ENCODE measurements at regions not wholly inside any gene's neighbourhood (a gene's known extent, or its start where the extent isn't known, plus 50 kb on each side); places are given as distances from the start of the nearest gene placed in this dataset.

DNA sequence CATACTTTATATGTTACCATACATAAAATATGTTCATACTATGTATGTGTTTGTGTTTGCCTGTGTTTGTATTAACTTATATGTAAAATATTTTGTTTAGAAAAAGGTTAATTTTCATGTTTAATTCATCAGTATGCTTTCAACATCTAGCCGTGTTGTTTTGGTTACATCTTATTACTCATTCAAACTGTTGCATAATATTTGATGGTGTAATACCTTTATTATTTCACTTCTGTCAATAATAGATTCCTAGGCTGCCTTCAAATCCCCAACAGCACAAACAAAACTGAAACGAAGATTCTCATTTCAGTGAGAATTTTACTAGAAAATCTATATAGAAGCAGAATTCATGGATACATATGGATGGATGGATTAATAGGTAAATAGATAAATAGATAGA lies 462.3 kb upstream of the ADGRL3 start:
- no peak for FAIRE-seq
- no peak for DNase-seq (ENCODE audit: low spot score)

DNA sequence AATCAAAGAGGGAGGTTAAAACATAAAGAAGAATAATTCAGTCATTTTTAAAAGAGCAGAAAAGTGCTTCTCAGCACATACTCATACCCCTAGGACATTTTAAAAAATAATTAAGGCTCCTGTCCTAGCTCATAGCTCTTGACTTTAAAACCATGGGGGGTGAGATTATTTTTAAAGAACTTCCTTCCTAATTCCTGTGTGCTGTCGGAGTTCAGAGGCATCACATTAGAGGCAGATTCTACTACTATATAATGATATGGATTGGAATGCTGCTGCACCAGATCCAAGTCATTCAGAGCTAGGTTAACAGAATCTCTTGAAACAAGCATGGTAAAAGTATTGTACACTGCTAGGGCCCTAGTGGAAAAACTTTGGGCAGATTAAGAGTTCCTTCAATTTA lies 456.5 kb upstream of the ADGRL3 start:
- DNase-seq (ENCODE audit: low spot score) (no peak), FAIRE-seq (no peak)

DNA sequence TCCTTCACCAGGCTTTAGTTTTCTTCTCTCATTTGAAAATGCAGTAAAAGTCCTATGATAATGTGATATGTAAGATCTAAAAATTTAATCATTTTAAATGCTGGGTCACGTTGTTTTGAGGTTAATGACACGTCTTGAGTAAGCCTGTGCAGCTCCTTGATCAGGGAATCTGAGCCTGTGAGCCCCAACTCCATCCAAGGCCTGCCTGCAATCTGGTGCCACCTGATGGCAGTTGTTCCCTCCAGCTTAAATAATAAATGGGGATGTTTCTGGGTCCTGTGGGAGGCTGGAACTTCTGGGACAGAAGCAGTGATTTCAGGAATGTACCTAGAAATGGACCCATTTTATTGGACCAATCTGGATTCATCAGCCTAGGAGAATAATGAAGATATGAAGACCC lies 455.4 kb upstream of the ADGRL3 start:
- DNase-seq (ENCODE audit: low spot score): no peak

DNA sequence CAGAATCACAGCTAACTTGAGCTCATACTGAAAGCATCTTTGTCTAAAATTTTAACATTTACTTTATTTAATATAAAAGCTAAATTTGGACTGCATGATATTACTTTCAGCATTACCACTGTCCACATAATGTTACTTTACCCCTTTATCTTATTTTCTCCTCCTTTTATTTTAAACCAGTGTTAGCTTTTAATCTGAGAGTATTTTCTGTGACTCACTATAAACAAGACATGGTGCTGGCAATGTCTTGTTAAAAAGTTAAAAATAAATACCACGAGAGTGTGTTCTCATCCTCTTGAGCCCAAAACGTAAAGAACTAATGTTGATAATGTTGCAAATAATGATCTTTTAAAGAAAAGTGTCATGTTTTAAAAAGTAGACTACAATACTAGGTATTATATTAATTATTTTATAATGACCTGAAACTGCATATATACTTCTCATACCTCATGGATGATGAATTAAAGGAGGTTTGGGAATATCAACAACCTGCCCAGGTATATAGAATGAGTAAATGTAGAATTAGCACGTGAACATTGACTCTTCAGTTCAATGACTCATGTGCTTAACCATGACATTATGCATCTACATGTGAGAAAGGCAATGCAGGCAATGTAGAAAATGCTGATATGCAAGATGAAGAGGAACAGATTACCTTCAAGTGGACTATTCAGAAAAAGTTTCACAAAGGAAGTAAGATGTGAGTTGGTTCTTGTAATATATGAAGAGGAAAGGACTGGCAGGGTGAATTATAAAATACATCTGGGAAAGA lies 454.1 kb upstream of the ADGRL3 start:
- DNase-seq (ENCODE audit: low spot score) (no peak), FAIRE-seq (no peak)

More for the DNA sequence above, 455.4 kb upstream of the ADGRL3 start:
- no peak for FAIRE-seq

DNA sequence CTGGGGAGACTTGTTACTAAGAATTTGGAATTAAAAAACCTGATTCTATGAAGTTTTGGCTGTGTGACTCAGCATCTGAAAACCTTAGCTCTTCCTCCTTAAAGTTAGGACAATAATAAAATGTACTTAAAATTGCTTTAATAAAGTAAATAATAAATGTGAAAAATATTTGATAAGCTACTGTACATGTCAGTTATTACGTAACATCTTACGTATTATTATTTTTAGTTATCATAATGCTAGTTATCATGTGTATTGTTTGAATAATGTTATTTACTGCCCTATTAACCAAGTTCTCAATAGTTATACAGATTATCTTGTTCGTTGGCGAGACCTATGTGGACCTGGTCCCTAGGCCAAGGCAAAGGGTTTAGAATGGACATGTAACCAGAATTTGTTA lies 449.2 kb upstream of the ADGRL3 start:
- DNase-seq (ENCODE audit: low spot score): no peak
- no peak for FAIRE-seq

DNA sequence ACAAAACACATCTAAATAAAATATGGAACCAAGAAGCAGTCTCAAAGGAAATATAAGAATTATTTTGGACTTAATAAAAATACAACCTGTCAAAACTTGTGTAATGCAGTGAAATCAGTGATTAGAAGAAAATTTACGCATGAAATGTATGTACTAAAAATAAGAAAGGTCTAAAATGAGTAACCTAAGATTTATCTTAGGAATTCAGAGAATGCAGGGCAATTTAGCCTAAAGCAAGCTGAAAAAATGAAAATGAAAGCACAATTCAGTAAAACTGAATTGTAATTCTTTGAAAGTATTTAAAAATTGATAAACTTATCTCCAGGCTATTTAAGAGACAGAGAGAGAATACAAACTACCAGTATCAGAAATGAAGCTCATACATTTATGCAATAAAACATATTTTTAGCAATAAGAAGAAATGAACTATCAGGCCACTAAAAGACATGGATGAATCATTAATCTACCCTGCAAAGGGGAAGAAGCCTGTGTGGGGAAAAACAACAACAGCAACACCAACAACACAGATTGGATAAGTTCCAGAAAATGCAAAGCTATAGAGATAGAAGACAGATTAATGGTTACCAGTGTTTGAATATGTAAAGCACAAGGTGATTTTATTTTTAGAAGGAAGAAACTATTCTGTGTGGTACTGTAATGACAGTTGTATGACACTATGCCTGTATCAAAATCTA lies 442.0 kb upstream of the ADGRL3 start:
- FAIRE-seq: no peak
- DNase-seq (ENCODE audit: low spot score): no peak

DNA sequence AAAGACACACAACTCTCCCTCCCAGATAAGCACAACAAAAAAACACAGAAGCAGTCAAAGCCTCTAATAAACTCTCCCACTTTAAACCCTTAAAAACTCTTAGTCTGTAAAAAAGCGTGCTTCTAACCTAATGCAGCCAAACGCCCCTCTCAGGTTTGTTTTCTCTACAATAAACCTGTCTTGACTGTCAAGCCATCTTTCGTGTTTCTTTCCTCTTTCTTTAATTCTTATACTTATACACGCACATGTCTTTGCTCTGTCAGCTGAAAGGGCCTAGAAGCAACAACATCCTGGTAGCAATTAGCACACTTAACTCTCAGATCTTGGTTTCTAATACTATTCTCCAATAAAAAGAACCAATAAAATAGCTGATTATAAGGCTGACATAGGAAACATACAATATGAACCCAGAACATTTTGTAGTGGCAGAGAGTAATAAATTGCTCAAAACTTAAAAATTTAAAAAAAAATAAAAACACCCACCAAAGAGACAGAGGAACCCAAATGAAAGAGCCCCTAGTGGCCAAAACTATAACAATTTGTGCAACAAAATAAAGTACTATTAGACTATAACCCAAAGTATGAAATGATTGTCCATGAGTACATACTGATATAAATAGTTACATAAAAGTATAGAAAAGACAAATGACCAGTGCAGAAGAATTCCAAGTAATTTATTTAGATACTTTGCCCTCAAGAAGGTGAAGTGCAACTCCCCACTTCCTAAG lies 440.4 kb upstream of the ADGRL3 start:
- no peak for FAIRE-seq
- DNase-seq (ENCODE audit: low spot score): no peak

DNA sequence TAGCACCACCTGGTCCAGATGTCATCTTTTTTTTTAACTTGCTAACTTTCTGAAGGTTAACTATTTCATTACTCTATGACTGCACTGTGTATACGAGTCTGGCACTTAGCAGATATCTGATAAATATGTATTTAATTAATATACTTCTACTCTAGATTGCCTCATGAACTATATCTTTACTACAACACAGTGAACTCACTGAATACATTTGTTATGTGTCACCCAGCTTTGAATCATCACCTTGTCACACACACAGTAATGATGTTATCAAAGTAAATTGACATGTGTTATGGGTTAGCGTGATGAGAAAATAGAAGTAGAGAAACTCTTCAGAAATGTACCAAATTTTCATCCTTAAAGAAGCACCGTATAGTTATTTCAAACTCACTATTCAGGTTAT lies 419.3 kb upstream of the ADGRL3 start:
- FAIRE-seq (no peak), DNase-seq (ENCODE audit: low spot score) (no peak)

DNA sequence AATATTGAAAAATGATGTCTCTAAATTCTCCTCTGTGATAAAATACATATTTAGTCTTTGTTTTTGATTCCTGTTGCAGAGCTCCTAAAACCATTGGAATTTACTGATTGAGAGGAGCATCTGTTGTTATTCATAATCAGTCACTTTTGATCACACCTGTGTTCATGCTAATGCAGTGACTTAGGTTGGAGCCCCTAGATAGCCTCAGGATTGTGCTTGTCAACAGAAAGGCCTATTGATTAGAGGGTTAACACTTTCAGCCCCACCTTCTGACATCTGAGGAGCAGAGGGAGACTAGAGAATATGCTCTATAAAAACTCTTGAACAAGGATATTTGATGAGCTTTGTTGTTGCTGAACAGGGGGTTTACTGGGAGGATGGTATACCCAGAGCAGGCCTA lies 409.5 kb upstream of the ADGRL3 start:
- FAIRE-seq: no peak
- DNase-seq (ENCODE audit: low spot score): no peak

DNA sequence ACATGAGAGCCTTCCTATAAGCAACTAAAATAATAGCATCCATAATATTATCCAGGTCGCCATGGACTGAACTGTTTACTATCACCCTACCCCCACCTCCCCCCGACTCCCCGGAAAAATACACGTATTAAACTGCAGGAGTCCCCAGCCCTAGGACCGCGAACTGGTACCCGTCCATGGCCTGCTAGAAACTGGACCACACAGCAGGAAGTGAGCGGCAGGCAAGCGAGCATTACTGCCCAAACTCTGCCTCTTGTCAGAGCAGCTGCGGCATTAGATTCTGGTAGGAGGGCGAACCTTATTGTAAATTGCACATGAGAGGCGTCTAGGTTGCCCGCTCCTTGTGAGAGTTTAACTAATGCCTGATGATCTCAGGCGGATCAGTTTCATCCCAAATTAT lies 405.8 kb upstream of the ADGRL3 start:
- FAIRE-seq: no peak
- no peak for DNase-seq (ENCODE audit: low spot score)

DNA sequence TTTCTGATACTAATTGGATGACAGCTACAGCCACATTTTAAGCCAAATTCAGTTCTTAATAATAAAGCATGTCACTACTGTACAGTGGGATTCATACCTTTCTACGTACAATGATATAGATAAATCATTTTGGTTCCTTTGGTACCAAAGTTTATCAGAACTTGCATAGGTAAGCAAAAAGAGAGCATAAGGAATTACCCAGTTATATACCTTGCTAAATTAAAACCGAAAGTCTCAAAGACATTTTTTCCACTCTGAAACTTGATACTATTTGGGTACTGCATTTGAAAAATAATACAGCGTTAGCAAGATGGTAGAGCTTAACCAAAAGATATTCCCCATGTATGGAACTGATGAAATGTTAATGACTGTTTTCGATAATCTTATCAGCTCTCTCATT lies 400.9 kb upstream of the ADGRL3 start:
- no peak for DNase-seq (ENCODE audit: low spot score)
- no peak for FAIRE-seq

DNA sequence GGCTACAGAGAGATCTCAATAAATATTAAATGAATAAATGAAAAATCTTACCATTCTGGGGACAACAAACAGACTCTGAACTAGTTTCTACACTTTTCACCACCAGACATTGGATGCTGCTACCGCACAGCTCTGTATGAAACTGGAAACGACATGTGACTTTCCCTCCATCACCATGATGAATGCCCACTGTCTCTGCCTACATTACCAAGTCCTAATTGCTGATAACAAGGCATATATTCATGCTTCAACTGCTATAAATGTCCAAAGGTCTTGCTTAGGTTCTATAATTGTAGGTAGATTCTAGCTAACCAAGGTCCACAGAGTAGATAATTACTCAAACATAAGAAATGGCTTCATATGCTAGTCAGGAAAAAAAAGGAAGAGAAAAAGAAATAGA lies 399.4 kb upstream of the ADGRL3 start:
- no peak for FAIRE-seq
- no peak for DNase-seq (ENCODE audit: low spot score)

DNA sequence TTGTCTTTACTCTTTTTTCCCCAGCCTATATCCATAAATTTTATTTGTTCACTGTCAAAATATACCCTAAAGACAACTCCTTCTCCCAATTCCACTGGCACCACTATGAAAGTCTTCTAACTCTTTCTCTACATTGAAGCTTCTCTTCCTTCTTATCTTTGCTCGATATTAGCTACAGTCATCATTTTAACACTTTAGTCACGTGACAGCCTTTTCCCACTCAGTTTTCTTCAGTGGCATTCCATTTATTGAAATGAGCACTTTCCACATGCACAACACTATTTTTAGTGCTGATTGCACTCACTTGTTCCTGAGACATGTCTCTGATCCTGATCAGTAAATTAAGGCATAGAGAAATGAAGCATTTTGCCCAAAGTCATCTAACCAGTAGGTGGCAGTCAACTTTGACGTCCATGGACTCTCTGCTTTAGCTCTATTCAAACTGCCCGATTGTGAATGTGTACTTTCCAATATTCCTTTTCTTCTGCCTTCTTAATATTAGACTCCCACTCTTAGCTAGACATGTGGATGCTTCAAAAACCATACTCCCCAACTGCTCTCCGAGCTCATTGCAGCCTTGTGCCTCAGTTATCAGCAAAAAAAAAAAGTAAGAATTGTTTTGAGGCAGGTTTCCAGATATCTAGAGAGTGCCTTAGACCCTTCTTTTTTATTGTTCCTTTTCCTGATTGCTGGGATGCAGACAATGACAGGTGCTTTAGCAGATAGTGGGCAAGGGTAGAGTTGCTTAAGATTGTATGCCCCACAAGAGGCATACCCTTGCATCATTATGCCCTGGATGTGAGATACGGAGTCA lies 394.4 kb upstream of the ADGRL3 start:
- DNase-seq (ENCODE audit: low spot score): no peak
- FAIRE-seq: no peak

DNA sequence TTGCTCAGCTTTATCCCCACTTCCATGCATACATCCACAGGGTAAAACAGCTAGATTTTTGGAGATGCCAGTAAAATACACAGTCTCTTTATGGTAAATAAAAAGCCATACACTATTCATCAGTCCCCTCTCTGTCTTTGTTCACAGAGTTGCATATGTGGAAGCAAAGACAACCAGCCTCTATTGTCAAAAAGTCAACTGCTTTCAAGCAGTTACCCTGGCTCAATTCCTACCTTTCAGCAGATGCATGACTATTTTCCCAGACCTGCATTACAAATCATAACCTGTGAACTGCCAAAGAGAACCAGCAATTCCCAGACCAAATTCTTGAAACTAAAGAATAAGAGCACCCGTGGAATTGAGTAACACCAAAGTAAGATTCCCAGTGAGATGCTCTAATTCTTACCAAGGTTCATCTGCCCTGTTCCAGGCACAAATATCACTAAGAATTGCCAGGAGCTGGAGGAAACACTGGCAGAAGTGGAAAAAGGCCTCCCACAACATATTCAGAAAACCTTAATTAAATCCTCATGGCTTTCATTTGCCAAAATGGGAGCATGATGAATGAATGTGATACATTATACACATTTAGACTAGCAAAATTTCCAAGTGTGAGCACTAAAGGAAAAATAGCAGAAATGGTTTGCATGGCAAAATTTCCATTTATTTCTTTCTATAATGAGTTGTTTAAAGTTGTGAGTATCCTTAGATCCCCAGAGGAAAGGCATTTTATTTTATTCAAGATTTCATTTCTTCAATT lies 391.2 kb upstream of the ADGRL3 start:
- no peak for FAIRE-seq

DNA sequence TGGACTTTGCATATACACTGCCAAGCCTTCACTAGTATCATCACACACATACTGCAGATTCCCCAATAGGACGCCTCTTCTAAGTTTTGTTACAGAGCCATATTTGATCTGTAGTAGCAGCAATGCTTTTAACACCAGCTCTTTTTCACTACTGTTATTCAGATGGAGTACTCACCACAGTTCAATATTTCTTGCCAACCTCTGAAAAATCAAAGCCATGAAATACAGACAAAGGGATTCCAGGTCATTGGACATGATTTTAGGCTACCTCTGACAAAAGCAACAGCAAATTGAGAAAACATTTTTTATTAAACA lies 390.7 kb upstream of the ADGRL3 start:
- DNase-seq (ENCODE audit: low spot score) (no peak), FAIRE-seq (no peak)

More for the DNA sequence above, 391.2 kb upstream of the ADGRL3 start:
- DNase-seq (ENCODE audit: low spot score): no peak

DNA sequence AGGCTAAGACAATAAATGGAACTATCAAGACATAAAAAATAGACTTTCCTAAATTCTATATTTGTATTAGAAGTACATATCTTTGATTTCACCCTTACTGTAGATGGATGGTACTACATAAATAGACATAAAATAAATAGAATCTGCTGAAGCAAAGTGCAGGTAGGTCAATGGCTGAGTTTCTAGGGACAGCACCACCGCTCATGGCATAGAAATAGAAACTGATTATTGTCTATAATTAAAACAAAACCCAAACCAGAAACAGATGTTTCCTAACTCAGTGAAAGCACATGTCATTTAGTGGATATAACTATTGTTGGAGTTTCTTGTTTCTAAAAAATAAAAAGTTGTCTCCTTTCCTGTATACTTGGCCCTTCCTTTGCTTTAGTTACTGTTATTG lies 387.3 kb upstream of the ADGRL3 start:
- no peak for FAIRE-seq
- no peak for DNase-seq (ENCODE audit: low spot score)

DNA sequence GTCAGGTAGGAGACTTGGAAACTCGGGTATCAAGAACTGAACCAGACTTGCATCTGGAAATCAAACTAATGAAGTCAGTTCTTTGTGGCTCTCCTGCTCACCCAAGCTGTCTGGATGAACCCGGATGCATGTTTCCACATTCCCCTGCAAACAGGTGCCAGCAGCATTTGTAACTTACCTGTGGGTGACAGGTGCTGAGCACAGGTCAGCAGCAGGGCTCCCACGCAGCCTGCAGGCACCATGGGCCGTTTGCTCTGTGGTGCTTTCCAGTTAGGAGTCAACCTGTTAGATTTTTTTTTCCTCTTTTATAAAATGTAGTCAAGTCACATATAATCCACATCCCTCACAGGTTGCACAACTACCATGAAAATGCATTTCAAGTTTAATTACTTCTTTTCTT lies 385.6 kb upstream of the ADGRL3 start:
- FAIRE-seq (no peak), DNase-seq (ENCODE audit: low spot score) (no peak)

DNA sequence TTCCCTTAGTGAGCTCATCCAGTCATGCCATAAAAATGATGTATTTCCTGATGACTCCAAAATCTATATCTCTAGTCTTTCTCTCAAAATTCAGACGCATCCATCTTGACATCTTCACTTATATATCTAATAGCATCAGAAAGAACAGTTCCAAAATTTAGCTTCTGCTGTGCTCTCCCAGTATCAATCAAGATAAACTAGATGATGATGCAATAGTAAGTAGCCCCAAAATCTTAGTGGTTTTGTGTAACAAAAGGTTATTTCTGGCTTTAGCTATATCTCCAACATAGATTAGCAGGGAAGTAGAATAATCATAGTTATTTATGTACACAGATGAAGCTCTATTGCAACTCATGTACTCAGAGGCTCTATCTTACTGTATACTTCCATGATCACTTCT lies 382.5 kb upstream of the ADGRL3 start:
- FAIRE-seq (no peak), DNase-seq (ENCODE audit: low spot score) (no peak)

DNA sequence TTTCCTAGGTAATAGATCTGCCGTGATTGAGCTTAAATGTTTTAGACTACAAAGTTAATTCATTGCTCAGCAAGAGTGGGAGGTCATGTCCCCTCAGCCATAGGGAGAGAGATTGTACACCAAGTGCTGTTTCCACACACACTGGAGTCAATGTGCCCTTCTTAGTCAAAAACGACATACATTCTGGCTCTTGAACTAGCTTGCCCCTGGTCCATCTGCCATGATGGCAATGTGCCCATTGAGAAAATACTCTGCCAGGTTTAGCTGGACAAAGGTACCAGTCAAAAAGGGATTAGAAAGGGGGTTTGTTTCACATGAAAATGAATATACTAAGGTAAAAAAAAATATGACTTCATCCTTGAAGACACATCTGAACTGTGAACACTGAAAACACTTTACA lies 377.1 kb upstream of the ADGRL3 start:
- DNase-seq (ENCODE audit: low spot score): no peak
- FAIRE-seq: no peak

DNA sequence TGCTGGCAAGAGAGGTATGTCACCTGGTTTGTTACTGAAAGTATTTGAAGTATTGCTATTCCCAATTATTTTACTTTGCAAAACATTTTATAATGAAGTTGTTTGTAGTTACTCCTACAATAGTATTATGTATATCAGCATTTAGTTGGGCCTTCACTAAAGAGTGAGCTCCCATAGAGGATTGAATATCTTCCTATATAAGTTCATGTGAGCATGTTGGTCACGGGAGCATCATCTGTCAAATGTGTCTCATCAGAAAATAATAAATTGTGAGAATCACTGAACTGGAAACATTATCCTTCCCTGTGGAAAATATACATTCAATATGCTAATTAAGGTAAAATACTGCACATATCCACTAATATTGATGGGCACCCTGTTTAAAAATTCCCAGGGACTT lies 360.1 kb upstream of the ADGRL3 start:
- no peak for DNase-seq (ENCODE audit: low spot score)
- no peak for FAIRE-seq

DNA sequence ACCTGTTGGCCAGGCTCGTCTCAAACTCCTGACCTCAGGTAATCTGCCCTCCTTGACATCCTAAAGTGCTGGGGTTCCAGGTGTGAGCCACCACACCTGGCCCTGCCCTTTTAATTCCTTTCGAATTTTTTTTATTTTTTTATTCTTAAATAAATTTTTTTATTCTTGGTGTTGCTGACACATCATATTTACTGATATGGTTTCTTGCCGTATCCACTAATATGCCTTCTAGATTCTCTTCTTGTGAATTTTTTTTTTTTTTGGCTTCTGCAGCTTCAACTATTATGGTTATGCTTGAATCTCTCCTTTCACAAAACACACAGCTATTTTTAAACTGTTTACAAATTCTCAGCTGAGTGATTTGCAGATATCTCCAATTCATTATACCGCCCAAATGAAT lies 353.4 kb upstream of the ADGRL3 start:
- DNase-seq (ENCODE audit: low spot score): no peak
- FAIRE-seq: no peak
